ENCODE measurements at regions not wholly inside any gene's neighbourhood (a gene's known extent, or its start where the extent isn't known, plus 50 kb on each side); places are given as distances from the start of the nearest gene placed in this dataset.

GRCh38 chr7:389911-390601 lies 100.1 kb downstream of the FOXL3 start:
- Mint-ChIP-seq H3K36me3 (no peaks in the 10 kb centered on the region), H3K27ac (no peak overlapping the region), H3K4me1 (peaks cover 0 to 1% (median 0%) of the 10 kb centered on the region in 3 donors), H3K27me3 (peaks cover 0 to 4% of the 10 kb centered on the region in 2 donors), H3K9me3 (peaks cover 0 to 13% (median 8%) of the 10 kb centered on the region in 5 donors), H3K4me3 (no peak overlapping the region)
- Histone ChIP-seq H3K27ac (ENCODE audit: low read depth, low read length) (no peak overlapping the region), H3K27me3 (ENCODE audit: insufficient read depth, low read length, poor library complexity, severe bottlenecking) (no peaks in the 10 kb centered on the region), H3K4me1 (ENCODE audit: insufficient read depth, low read length) (no peaks in the 10 kb centered on the region), H3K36me3 (ENCODE audit: insufficient read depth, low read length) (no peaks in the 10 kb centered on the region), H3K4me3 (ENCODE audit: low read length) (no peak overlapping the region), H3K9me3 (ENCODE audit: low read length) (no peaks in the 10 kb centered on the region)
- DNase-seq = peak in 1 of 5 donors; percentile 31
- CTCF ChIA-PET = no interaction called here
- POLR2A ChIA-PET = no interaction called here

- Mint-ChIP-seq H3K9me3 (peaks cover 4 to 21% (median 16%) of the 10 kb centered on the region in 5 donors), H3K4me3 (no peak overlapping the region), H3K36me3 (peaks cover 0 to 8% (median 0%) of the 10 kb centered on the region in 3 donors), H3K4me1 (peaks cover 0 to 1% (median 0%) of the 10 kb centered on the region in 3 donors), H3K27me3 (peaks cover 0 to 4% of the 10 kb centered on the region in 2 donors), H3K27ac (no peak overlapping the region)
- ChIA-PET CTCF (no interaction called here), POLR2A (no interaction called here)
- no peaks in the 10 kb centered on the region for H3K36me3 ChIP-seq (ENCODE audit: insufficient read depth, low read length)
- H3K4me3 ChIP-seq (ENCODE audit: low read length) = no peak overlapping the region
- H3K9me3 ChIP-seq (ENCODE audit: low read length) = peaks cover 7% of the 10 kb centered on the region
- H3K4me1 ChIP-seq (ENCODE audit: insufficient read depth, low read length) = no peaks in the 10 kb centered on the region
- no peak for DNase-seq
- no peaks in the 10 kb centered on the region for H3K27me3 ChIP-seq (ENCODE audit: insufficient read depth, low read length, poor library complexity, severe bottlenecking)
- H3K27ac ChIP-seq (ENCODE audit: low read depth, low read length) = no peak overlapping the region
Measured at GRCh38 chr7:390761-391410, 100.9 kb downstream of the FOXL3 start.

GRCh38 chr7:391411-391951 lies 101.5 kb downstream of the FOXL3 start:
- POLR2A ChIA-PET = no interaction called here
- Mint-ChIP-seq H3K27ac (no peak overlapping the region), H3K9me3 (peaks cover 10 to 25% (median 22%) of the 10 kb centered on the region in 5 donors), H3K36me3 (peaks cover 0 to 14% (median 0%) of the 10 kb centered on the region in 3 donors), H3K4me1 (no peaks in the 10 kb centered on the region), H3K4me3 (no peak overlapping the region), H3K27me3 (peaks cover 0 to 3% of the 10 kb centered on the region in 2 donors)
- CTCF ChIA-PET = no interaction called here
- H3K4me1 ChIP-seq (ENCODE audit: insufficient read depth, low read length) = no peaks in the 10 kb centered on the region
- DNase-seq = no peak
- H3K27ac ChIP-seq (ENCODE audit: low read depth, low read length) = no peak overlapping the region
- H3K4me3 ChIP-seq (ENCODE audit: low read length) = no peak overlapping the region
- no peaks in the 10 kb centered on the region for H3K36me3 ChIP-seq (ENCODE audit: insufficient read depth, low read length)
- peaks cover 11% of the 10 kb centered on the region for H3K9me3 ChIP-seq (ENCODE audit: low read length)
- no peaks in the 10 kb centered on the region for H3K27me3 ChIP-seq (ENCODE audit: insufficient read depth, low read length, poor library complexity, severe bottlenecking)

- DNase-seq = peak in 1 of 5 donors; percentile 12
- H3K27me3 Mint-ChIP-seq = peaks cover 0 to 3% of the 10 kb centered on the region in 2 donors
- H3K4me1 Mint-ChIP-seq = no peaks in the 10 kb centered on the region
- Histone ChIP-seq H3K9me3 (ENCODE audit: low read length) (peaks cover 11% of the 10 kb centered on the region), H3K27ac (ENCODE audit: low read depth, low read length) (no peak overlapping the region), H3K4me1 (ENCODE audit: insufficient read depth, low read length) (no peaks in the 10 kb centered on the region), H3K4me3 (ENCODE audit: low read length) (no peak overlapping the region), H3K27me3 (ENCODE audit: insufficient read depth, low read length, poor library complexity, severe bottlenecking) (no peaks in the 10 kb centered on the region), H3K36me3 (ENCODE audit: insufficient read depth, low read length) (no peaks in the 10 kb centered on the region)
- H3K9me3 Mint-ChIP-seq = peaks cover 13 to 30% (median 27%) of the 10 kb centered on the region in 5 donors
- peaks cover 0 to 18% (median 0%) of the 10 kb centered on the region in 3 donors for H3K36me3 Mint-ChIP-seq
- no peak overlapping the region for H3K4me3 Mint-ChIP-seq
- CTCF ChIA-PET = no interaction called here
- no peak overlapping the region for H3K27ac Mint-ChIP-seq
- POLR2A ChIA-PET = no interaction called here
Measured at GRCh38 chr7:391961-392524, 102.1 kb downstream of the FOXL3 start.

GRCh38 chr7:392822-393221 lies 102.9 kb downstream of the FOXL3 start:
- no peaks in the 10 kb centered on the region for H3K27me3 ChIP-seq (ENCODE audit: insufficient read depth, low read length, poor library complexity, severe bottlenecking)
- no peaks in the 10 kb centered on the region for H3K36me3 ChIP-seq (ENCODE audit: insufficient read depth, low read length)
- H3K4me3 ChIP-seq (ENCODE audit: low read length) = no peak overlapping the region
- H3K4me3 Mint-ChIP-seq = no peak overlapping the region
- ChIA-PET CTCF (no interaction called here), POLR2A (no interaction called here)
- peaks cover 0 to 3% of the 10 kb centered on the region in 2 donors for H3K27me3 Mint-ChIP-seq
- H3K9me3 ChIP-seq (ENCODE audit: low read length) = peaks cover 11% of the 10 kb centered on the region
- no peak overlapping the region for H3K27ac ChIP-seq (ENCODE audit: low read depth, low read length)
- no peaks in the 10 kb centered on the region for H3K4me1 Mint-ChIP-seq
- H3K9me3 Mint-ChIP-seq = peaks cover 13 to 38% (median 33%) of the 10 kb centered on the region in 5 donors
- no peak overlapping the region for H3K27ac Mint-ChIP-seq
- no peaks in the 10 kb centered on the region for H3K4me1 ChIP-seq (ENCODE audit: insufficient read depth, low read length)
- DNase-seq = no peak
- H3K36me3 Mint-ChIP-seq = peaks cover 0 to 20% (median 0%) of the 10 kb centered on the region in 3 donors

GRCh38 chr7:395643-396042 lies 105.7 kb downstream of the FOXL3 start:
- Histone ChIP-seq H3K4me1 (ENCODE audit: insufficient read depth, low read length) (no peaks in the 10 kb centered on the region), H3K9me3 (ENCODE audit: low read length) (peaks cover 11% of the 10 kb centered on the region), H3K36me3 (ENCODE audit: insufficient read depth, low read length) (no peaks in the 10 kb centered on the region), H3K4me3 (ENCODE audit: low read length) (no peak overlapping the region), H3K27ac (ENCODE audit: low read depth, low read length) (no peak overlapping the region), H3K27me3 (ENCODE audit: insufficient read depth, low read length, poor library complexity, severe bottlenecking) (no peaks in the 10 kb centered on the region)
- CTCF ChIA-PET = no interaction called here
- DNase-seq = no peak
- H3K4me1 Mint-ChIP-seq = no peaks in the 10 kb centered on the region
- H3K27me3 Mint-ChIP-seq = peaks cover 14 to 17% of the 10 kb centered on the region in 2 donors
- POLR2A ChIA-PET = no interaction called here
- peaks cover 25 to 59% (median 50%) of the 10 kb centered on the region in 5 donors for H3K9me3 Mint-ChIP-seq
- no peak overlapping the region for H3K27ac Mint-ChIP-seq
- peaks cover 0 to 37% (median 3%) of the 10 kb centered on the region in 3 donors for H3K36me3 Mint-ChIP-seq
- H3K4me3 Mint-ChIP-seq = no peak overlapping the region

GRCh38 chr7:398888-399287 lies 108.9 kb downstream of the FOXL3 start:
- Mint-ChIP-seq H3K9me3 (peaks cover 25 to 53% (median 47%) of the 10 kb centered on the region in 5 donors), H3K4me1 (no peaks in the 10 kb centered on the region), H3K27ac (no peak overlapping the region), H3K36me3 (peaks cover 0 to 37% (median 3%) of the 10 kb centered on the region in 3 donors), H3K27me3 (peaks cover 17 to 28% of the 10 kb centered on the region in 2 donors), H3K4me3 (no peak overlapping the region)
- Histone ChIP-seq H3K9me3 (ENCODE audit: low read length) (peaks cover 11% of the 10 kb centered on the region), H3K27ac (ENCODE audit: low read depth, low read length) (no peak overlapping the region), H3K27me3 (ENCODE audit: insufficient read depth, low read length, poor library complexity, severe bottlenecking) (no peaks in the 10 kb centered on the region), H3K4me1 (ENCODE audit: insufficient read depth, low read length) (no peaks in the 10 kb centered on the region), H3K4me3 (ENCODE audit: low read length) (no peak overlapping the region), H3K36me3 (ENCODE audit: insufficient read depth, low read length) (no peaks in the 10 kb centered on the region)
- no peak for DNase-seq
- ChIA-PET CTCF (no interaction called here), POLR2A (no interaction called here)

GRCh38 chr7:400901-401485 lies 111.0 kb downstream of the FOXL3 start:
- no peak overlapping the region for H3K4me3 Mint-ChIP-seq
- no peaks in the 10 kb centered on the region for H3K27me3 ChIP-seq (ENCODE audit: insufficient read depth, low read length, poor library complexity, severe bottlenecking)
- no peak overlapping the region for H3K27ac ChIP-seq (ENCODE audit: low read depth, low read length)
- H3K9me3 ChIP-seq (ENCODE audit: low read length) = peaks cover 3% of the 10 kb centered on the region
- DNase-seq = no peak
- no peaks in the 10 kb centered on the region for H3K4me1 ChIP-seq (ENCODE audit: insufficient read depth, low read length)
- H3K36me3 ChIP-seq (ENCODE audit: insufficient read depth, low read length) = no peaks in the 10 kb centered on the region
- H3K9me3 Mint-ChIP-seq = peaks cover 20 to 39% (median 33%) of the 10 kb centered on the region in 5 donors
- POLR2A ChIA-PET = no interaction called here
- CTCF ChIA-PET = no interaction called here
- peaks cover 22 to 37% of the 10 kb centered on the region in 2 donors for H3K27me3 Mint-ChIP-seq
- H3K4me1 Mint-ChIP-seq = no peaks in the 10 kb centered on the region
- no peak overlapping the region for H3K27ac Mint-ChIP-seq
- H3K4me3 ChIP-seq (ENCODE audit: low read length) = no peak overlapping the region
- peaks cover 0 to 28% (median 3%) of the 10 kb centered on the region in 3 donors for H3K36me3 Mint-ChIP-seq
